GM18870 (cell line): ENCODE measurements at regions not wholly inside any gene's neighbourhood (a gene's known extent, or its start where the extent isn't known, plus 50 kb on each side); places are given as distances from the start of the nearest gene placed in this dataset.

Experiments used
- ATAC-seq: cut with Tn5 transposase; IDR thresholded peaks from one replicate; pipeline ENCODE4 v1.9.1; 2021; ENCODE audit warnings: moderate library complexity; ENCODE audit not compliant: unreplicated experiment

- no peak for ATAC-seq
These were observed 206.4 kb upstream of the CCDC150 start for GRCh38 chr2:196433116-196433515.

GRCh38 chr2:196434217-196434616 lies 205.3 kb upstream of the CCDC150 start:
- no peak for ATAC-seq

- ATAC-seq, result no peak
These were observed 204.3 kb upstream of the CCDC150 start for GRCh38 chr2:196435189-196435588.

- no peak for ATAC-seq
These were observed 201.9 kb upstream of the CCDC150 start for GRCh38 chr2:196437626-196438025.

- ATAC-seq, result no peak
These were observed 199.8 kb upstream of the CCDC150 start for GRCh38 chr2:196439760-196440159.

GRCh38 chr2:196440413-196440812 lies 199.1 kb upstream of the CCDC150 start:
- no peak for ATAC-seq

- no peak for ATAC-seq
These were observed 198.0 kb upstream of the CCDC150 start for GRCh38 chr2:196441527-196441926.

GRCh38 chr2:196442211-196442610 lies 197.3 kb upstream of the CCDC150 start:
- no peak for ATAC-seq

- no peak for ATAC-seq
These were observed 195.1 kb upstream of the CCDC150 start for GRCh38 chr2:196444442-196444841.

- no peak for ATAC-seq
These were observed 193.5 kb upstream of the CCDC150 start for GRCh38 chr2:196445991-196446390.

- ATAC-seq, result no peak
These were observed 191.0 kb upstream of the CCDC150 start for GRCh38 chr2:196448407-196449079.

- no peak for ATAC-seq
These were observed 190.4 kb upstream of the CCDC150 start for GRCh38 chr2:196449083-196449482.

- no peak for ATAC-seq
These were observed 186.8 kb upstream of the CCDC150 start for GRCh38 chr2:196452758-196453157.

- no peak for ATAC-seq
These were observed 185.9 kb upstream of the CCDC150 start for GRCh38 chr2:196453613-196454047.

GRCh38 chr2:196454492-196454891 lies 185.0 kb upstream of the CCDC150 start:
- no peak for ATAC-seq

GRCh38 chr2:196459539-196459938 lies 180.0 kb upstream of the CCDC150 start:
- ATAC-seq, result no peak

- no peak for ATAC-seq
These were observed 175.8 kb upstream of the CCDC150 start for GRCh38 chr2:196463706-196464105.

- no peak for ATAC-seq
These were observed 175.2 kb upstream of the CCDC150 start for GRCh38 chr2:196464311-196464710.

- ATAC-seq, result no peak
These were observed 172.9 kb upstream of the CCDC150 start for GRCh38 chr2:196466581-196466980.

GRCh38 chr2:196468394-196468793 lies 171.1 kb upstream of the CCDC150 start:
- ATAC-seq, result no peak

- no peak for ATAC-seq
These were observed 165.9 kb upstream of the CCDC150 start for GRCh38 chr2:196473617-196474016.

GRCh38 chr2:196475611-196476010 lies 163.9 kb upstream of the CCDC150 start:
- no peak for ATAC-seq

- ATAC-seq, result no peak
These were observed 160.9 kb upstream of the CCDC150 start for GRCh38 chr2:196478588-196478987.
